Activated T-cell treated with anti-CD3 and anti-CD28 coated beads, Interleukin-2, amount 50 U/mL, for 72 hours (primary cell): ENCODE measurements at regions not wholly inside any gene's neighbourhood (a gene's known extent, or its start where the extent isn't known, plus 50 kb on each side); places are given as distances from the start of the nearest gene placed in this dataset.
"Not testable (repeated sequence)": the region's sequence is repeated elsewhere in the genome, so short reads cannot be mapped to it uniquely, and the experiment has no call there.

Source experiments
- ATAC-seq, 2 donors: fragments of 150-1000 bp; cut with Tn5 transposase; replicated peaks in 1 of 2; 2 replicates each; pipeline ENCODE4 v1.10.0; 2021; ENCODE audit warnings: moderate library complexity in 2 of 2, mild to moderate bottlenecking in 1 of 2
- DNase-seq, 2 donors: peaks; one replicate each; pipeline ENCODE4 v3.0.0; 2021 to 2022; ENCODE audit warnings: mixed read lengths in 1 of 2
- H3K27ac Mint-ChIP-seq: one replicate; pipeline ENCODE4 v1.8.0; 2022; ENCODE audit warnings: mild to moderate bottlenecking, moderate library complexity, mixed read lengths
- H3K27me3 Mint-ChIP-seq: one replicate; pipeline ENCODE4 v1.8.0; 2022; ENCODE audit warnings: low read depth, mixed read lengths
- H3K36me3 Mint-ChIP-seq, 2 donors: one replicate each; pipeline ENCODE4 v1.8.0; 2022; ENCODE audit warnings: mixed read lengths in 2 of 2, mild to moderate bottlenecking in 1 of 2; ENCODE audit not compliant: insufficient read depth in 2 of 2
- H3K4me1 Mint-ChIP-seq: one replicate; pipeline ENCODE4 v1.8.0; 2022; ENCODE audit warnings: low read depth, mixed read lengths
- H3K4me3 Mint-ChIP-seq, 2 donors: one replicate each; pipeline ENCODE4 v1.8.0; 2022; ENCODE audit warnings: mild to moderate bottlenecking in 2 of 2, mixed read lengths in 2 of 2, moderate library complexity in 2 of 2
- H3K9me3 Mint-ChIP-seq, 2 donors: one replicate each; pipeline ENCODE4 v1.8.0; 2022; ENCODE audit warnings: mixed read lengths in 2 of 2

GRCh38 chr15:94847325-94847724, 616.0 kb downstream of the MCTP2 start:
- peaks cover 5 to 9% of the 10 kb centered on the region in 2 donors for H3K9me3 Mint-ChIP-seq
- H3K27ac Mint-ChIP-seq: no peak overlapping the region
- no peak overlapping the region for H3K4me3 Mint-ChIP-seq
- no peaks in the 10 kb centered on the region for H3K4me1 Mint-ChIP-seq
- H3K36me3 Mint-ChIP-seq: peaks cover 2 to 3% of the 10 kb centered on the region in 2 donors
- ATAC-seq (no peak), DNase-seq (no peak)
- H3K27me3 Mint-ChIP-seq: peaks cover 33% of the 10 kb centered on the region

- no peaks in the 10 kb centered on the region for H3K4me1 Mint-ChIP-seq
- H3K36me3 Mint-ChIP-seq: peaks cover 2 to 3% of the 10 kb centered on the region in 2 donors
- ATAC-seq (no peak), DNase-seq (no peak)
- no peak overlapping the region for H3K4me3 Mint-ChIP-seq
- H3K9me3 Mint-ChIP-seq: peaks cover 5 to 9% of the 10 kb centered on the region in 2 donors
- H3K27me3 Mint-ChIP-seq: peaks cover 29% of the 10 kb centered on the region
- no peak overlapping the region for H3K27ac Mint-ChIP-seq
These were observed 616.7 kb downstream of the MCTP2 start for GRCh38 chr15:94848054-94848453.

- Mint-ChIP-seq H3K4me1 (no peaks in the 10 kb centered on the region), H3K27ac (no peak overlapping the region), H3K36me3 (peaks cover 1 to 2% of the 10 kb centered on the region in 2 donors), H3K27me3 (no peaks in the 10 kb centered on the region), H3K4me3 (no peak overlapping the region), H3K9me3 (peaks cover 0 to 3% of the 10 kb centered on the region in 2 donors)
- DNase-seq: no peak
- ATAC-seq: no peak
These were observed 623.7 kb downstream of the MCTP2 start for GRCh38 chr15:94855018-94855408.

- Mint-ChIP-seq H3K27me3 (no peaks in the 10 kb centered on the region), H3K27ac (no peak overlapping the region), H3K9me3 (peaks cover 0 to 1% of the 10 kb centered on the region in 2 donors), H3K36me3 (peaks cover 1 to 2% of the 10 kb centered on the region in 2 donors), H3K4me3 (no peak overlapping the region), H3K4me1 (no peaks in the 10 kb centered on the region)
- ATAC-seq (no peak), DNase-seq (no peak)
These were observed 624.3 kb downstream of the MCTP2 start for GRCh38 chr15:94855409-94856266.

- H3K27ac Mint-ChIP-seq: no peak overlapping the region
- peaks cover 1 to 2% of the 10 kb centered on the region in 2 donors for H3K36me3 Mint-ChIP-seq
- H3K27me3 Mint-ChIP-seq: no peaks in the 10 kb centered on the region
- peaks cover 0 to 1% of the 10 kb centered on the region in 2 donors for H3K9me3 Mint-ChIP-seq
- no peak overlapping the region for H3K4me3 Mint-ChIP-seq
- H3K4me1 Mint-ChIP-seq: no peaks in the 10 kb centered on the region
- DNase-seq (no peak), ATAC-seq (no peak)
These were observed 625.0 kb downstream of the MCTP2 start for GRCh38 chr15:94856267-94856854.

GRCh38 chr15:94857466-94857865, 626.1 kb downstream of the MCTP2 start:
- ATAC-seq (no peak), DNase-seq (no peak)
- peaks cover 0 to 1% of the 10 kb centered on the region in 2 donors for H3K9me3 Mint-ChIP-seq
- no peak overlapping the region for H3K27ac Mint-ChIP-seq
- H3K4me1 Mint-ChIP-seq: no peaks in the 10 kb centered on the region
- H3K36me3 Mint-ChIP-seq: peaks cover 0 to 1% of the 10 kb centered on the region in 2 donors
- no peak overlapping the region for H3K4me3 Mint-ChIP-seq
- H3K27me3 Mint-ChIP-seq: no peaks in the 10 kb centered on the region

- Mint-ChIP-seq H3K27ac (no peak overlapping the region), H3K36me3 (peaks cover 0 to 1% of the 10 kb centered on the region in 2 donors), H3K4me1 (no peaks in the 10 kb centered on the region), H3K27me3 (no peaks in the 10 kb centered on the region), H3K9me3 (peaks cover 0 to 1% of the 10 kb centered on the region in 2 donors), H3K4me3 (no peak overlapping the region)
- DNase-seq (no peak), ATAC-seq (no peak)
These were observed 626.6 kb downstream of the MCTP2 start for GRCh38 chr15:94858011-94858410.

GRCh38 chr15:94858449-94858848, 627.1 kb downstream of the MCTP2 start:
- Mint-ChIP-seq H3K4me1 (no peaks in the 10 kb centered on the region), H3K27me3 (no peaks in the 10 kb centered on the region), H3K36me3 (peaks cover 0 to 1% of the 10 kb centered on the region in 2 donors), H3K4me3 (no peak overlapping the region), H3K27ac (no peak overlapping the region), H3K9me3 (peaks cover 0 to 1% of the 10 kb centered on the region in 2 donors)
- ATAC-seq (no peak), DNase-seq (no peak)

GRCh38 chr15:94858920-94859319, 627.6 kb downstream of the MCTP2 start:
- Mint-ChIP-seq H3K4me3 (no peak overlapping the region), H3K9me3 (peaks cover 0 to 2% of the 10 kb centered on the region in 2 donors), H3K4me1 (no peaks in the 10 kb centered on the region), H3K36me3 (no peaks in the 10 kb centered on the region), H3K27ac (no peak overlapping the region), H3K27me3 (no peaks in the 10 kb centered on the region)
- ATAC-seq: no peak
- DNase-seq: no peak

- DNase-seq: no peak
- peaks cover 2 to 7% of the 10 kb centered on the region in 2 donors for H3K9me3 Mint-ChIP-seq
- no peak overlapping the region for H3K4me3 Mint-ChIP-seq
- no peaks in the 10 kb centered on the region for H3K27me3 Mint-ChIP-seq
- H3K36me3 Mint-ChIP-seq: no peaks in the 10 kb centered on the region
- H3K4me1 Mint-ChIP-seq: no peaks in the 10 kb centered on the region
- no peak for ATAC-seq
- no peak overlapping the region for H3K27ac Mint-ChIP-seq
These were observed 633.2 kb downstream of the MCTP2 start for GRCh38 chr15:94864600-94864999.

GRCh38 chr15:94868265-94868664, 636.9 kb downstream of the MCTP2 start:
- not testable (repeated sequence) for H3K36me3 Mint-ChIP-seq, H3K27me3 Mint-ChIP-seq, H3K9me3 Mint-ChIP-seq, H3K4me1 Mint-ChIP-seq, ATAC-seq, DNase-seq, H3K27ac Mint-ChIP-seq, H3K4me3 Mint-ChIP-seq

GRCh38 chr15:94875550-94875949, 644.2 kb downstream of the MCTP2 start:
- H3K4me1 Mint-ChIP-seq: no peaks in the 10 kb centered on the region
- H3K36me3 Mint-ChIP-seq: no peaks in the 10 kb centered on the region
- H3K27me3 Mint-ChIP-seq: no peaks in the 10 kb centered on the region
- peaks cover 2 to 8% of the 10 kb centered on the region in 2 donors for H3K9me3 Mint-ChIP-seq
- no peak overlapping the region for H3K27ac Mint-ChIP-seq
- no peak for DNase-seq
- no peak for ATAC-seq
- no peak overlapping the region for H3K4me3 Mint-ChIP-seq

- H3K27me3 Mint-ChIP-seq: no peaks in the 10 kb centered on the region
- H3K4me3 Mint-ChIP-seq: no peak overlapping the region
- H3K27ac Mint-ChIP-seq: no peak overlapping the region
- ATAC-seq (no peak), DNase-seq (no peak)
- peaks cover 2 to 7% of the 10 kb centered on the region in 2 donors for H3K9me3 Mint-ChIP-seq
- no peaks in the 10 kb centered on the region for H3K4me1 Mint-ChIP-seq
- no peaks in the 10 kb centered on the region for H3K36me3 Mint-ChIP-seq
These were observed 646.5 kb downstream of the MCTP2 start for GRCh38 chr15:94877833-94878232.
